CD14-positive monocyte (primary cell): ENCODE measurements at regions not wholly inside any gene's neighbourhood (a gene's known extent, or its start where the extent isn't known, plus 50 kb on each side); places are given as distances from the start of the nearest gene placed in this dataset.

Experiments
- DNase-seq, 3 donors: peaks; one replicate each; pipeline ENCODE4 v3.0.0-alpha.2; 2011 to 2022
- H2AFZ ChIP-seq: 2 replicates; pipeline ENCODE4 v1.6.0; 2012; ENCODE audit warnings: mild to moderate bottlenecking, low read depth, low read length, inconsistent platforms; ENCODE audit not compliant: insufficient read depth, poor library complexity, severe bottlenecking
- H3K27ac ChIP-seq, 2 donors: 1 replicate in 1 of 2; 2 replicates in 1 of 2; pipeline ENCODE4 v1.5.1; 2012 to 2013; ENCODE audit warnings: low read length in 2 of 2, control low read depth in 1 of 2, inconsistent platforms in 1 of 2, low read depth in 1 of 2, mild to moderate bottlenecking in 1 of 2
- H3K27me3 ChIP-seq, 2 donors: one replicate each; pipeline versions ENCODE4 v1.6.0 to v1.6.1; 2011 to 2013; ENCODE audit warnings: low read length in 2 of 2; ENCODE audit not compliant: control insufficient read depth in 2 of 2, insufficient read depth in 2 of 2
- H3K36me3 ChIP-seq, 2 donors: replicated peaks in 1 of 2; 1 replicate in 1 of 2; 2 replicates in 1 of 2; pipeline versions ENCODE4 v1.5.1 to v1.6.1; 2012 to 2013; ENCODE audit warnings: low read length in 2 of 2, control low read depth in 1 of 2, inconsistent platforms in 1 of 2, mild to moderate bottlenecking in 1 of 2; ENCODE audit not compliant: insufficient read depth in 2 of 2, control insufficient read depth in 1 of 2
- H3K4me1 ChIP-seq, 2 donors: 1 replicate in 1 of 2; 2 replicates in 1 of 2; pipeline versions ENCODE4 v1.5.1 to v1.6.1; 2012 to 2013; ENCODE audit warnings: low read length in 2 of 2, control low read depth in 1 of 2, inconsistent platforms in 1 of 2, mild to moderate bottlenecking in 1 of 2, moderate library complexity in 1 of 2; ENCODE audit not compliant: insufficient read depth in 2 of 2, control insufficient read depth in 1 of 2
- H3K4me2 ChIP-seq: replicated peaks from 2 replicates; pipeline ENCODE3; 2012; ENCODE audit warnings: low read length, moderate library complexity, mild to moderate bottlenecking; ENCODE audit not compliant: poor library complexity, severe bottlenecking; ENCODE audit errors: extremely low read depth
- H3K4me3 ChIP-seq, 3 experiments: fragments of 200-600 bp in 1 of 3; sonication (generic) in 1 of 3; replicated peaks in 1 of 3; 1 replicate in 2 of 3; 2 replicates in 1 of 3; pipeline ENCODE4 v1.5.1; 2011 to 2013; ENCODE audit warnings: low read length in 3 of 3, mild to moderate bottlenecking in 3 of 3, control low read depth in 2 of 3, low read depth in 2 of 3, inconsistent platforms in 1 of 3, moderate library complexity in 1 of 3
- H3K79me2 ChIP-seq: 2 replicates; pipeline ENCODE4 v1.6.0; 2012; ENCODE audit warnings: mild to moderate bottlenecking, control low read depth, inconsistent platforms, low read length, moderate library complexity; ENCODE audit not compliant: insufficient read depth
- H3K9ac ChIP-seq: 2 replicates; pipeline ENCODE4 v1.6.0; 2017; ENCODE audit warnings: low read length, mild to moderate bottlenecking; ENCODE audit not compliant: insufficient read depth, poor library complexity, severe bottlenecking
- H3K9me3 ChIP-seq, 2 donors: replicated peaks in 1 of 2; 1 replicate in 1 of 2; 2 replicates in 1 of 2; pipeline versions ENCODE4 v1.5.1 to v1.6.1; 2012 to 2013; ENCODE audit warnings: low read length in 2 of 2, control low read depth in 1 of 2; ENCODE audit not compliant: control insufficient read depth in 1 of 2, insufficient read depth in 1 of 2
- H4K20me1 ChIP-seq: 2 replicates; pipeline ENCODE4 v1.6.0; 2012; ENCODE audit warnings: mild to moderate bottlenecking, low read length, control low read depth, moderate library complexity; ENCODE audit not compliant: insufficient read depth
- H3K27ac Mint-ChIP-seq, 7 donors: one replicate each; pipeline ENCODE4 v1.8.0; 2020; ENCODE audit warnings: mild to moderate bottlenecking in 7 of 7, mixed read lengths in 7 of 7, moderate library complexity in 6 of 7, inconsistent platforms in 2 of 7
- H3K27me3 Mint-ChIP-seq, 3 donors: one replicate each; pipeline ENCODE4 v1.8.0; 2021 to 2022; ENCODE audit warnings: low read depth in 3 of 3, mild to moderate bottlenecking in 3 of 3, mixed read lengths in 3 of 3, moderate library complexity in 3 of 3, inconsistent platforms in 1 of 3
- H3K36me3 Mint-ChIP-seq, 2 donors: one replicate each; pipeline ENCODE4 v1.8.0; 2020; ENCODE audit warnings: mixed read lengths in 2 of 2, inconsistent platforms in 1 of 2, mild to moderate bottlenecking in 1 of 2
- H3K4me1 Mint-ChIP-seq: one replicate; pipeline ENCODE4 v1.8.0; 2020; ENCODE audit warnings: mild to moderate bottlenecking, mixed read lengths
- H3K4me3 Mint-ChIP-seq, 2 donors: one replicate each; pipeline ENCODE4 v1.8.0; 2020; ENCODE audit warnings: mild to moderate bottlenecking in 2 of 2, mixed read lengths in 2 of 2, moderate library complexity in 1 of 2
- H3K9me3 Mint-ChIP-seq, 7 donors: one replicate each; pipeline ENCODE4 v1.8.0; 2020 to 2022; ENCODE audit warnings: mixed read lengths in 7 of 7, mild to moderate bottlenecking in 6 of 7, moderate library complexity in 6 of 7, inconsistent platforms in 2 of 7
- WGBS: methylation state at CpG from one replicate; pipeline ENCODE4 v1.1.5; 2013; ENCODE audit warnings: missing lambda C conversion rate; ENCODE audit not compliant: insufficient coverage; 5-methylcytosine and 5-hydroxymethylcytosine counted together
- intact Hi-C, 2 donors: fragments of 100-400 bp; cut with micrococcal nuclease; formaldehyde crosslinking; loops; one replicate each; pipeline versions ENCODE4 v1.15.0 to v1.15.1; 2023
- TF ChIP-seq, protein P1 (sequence below): fragments of 200-600 bp; IDR thresholded peaks from one replicate; pipeline ENCODE4 v1.8.0; 2022; ENCODE audit warnings: antibody characterized with exemption, mild to moderate bottlenecking

DNA sequence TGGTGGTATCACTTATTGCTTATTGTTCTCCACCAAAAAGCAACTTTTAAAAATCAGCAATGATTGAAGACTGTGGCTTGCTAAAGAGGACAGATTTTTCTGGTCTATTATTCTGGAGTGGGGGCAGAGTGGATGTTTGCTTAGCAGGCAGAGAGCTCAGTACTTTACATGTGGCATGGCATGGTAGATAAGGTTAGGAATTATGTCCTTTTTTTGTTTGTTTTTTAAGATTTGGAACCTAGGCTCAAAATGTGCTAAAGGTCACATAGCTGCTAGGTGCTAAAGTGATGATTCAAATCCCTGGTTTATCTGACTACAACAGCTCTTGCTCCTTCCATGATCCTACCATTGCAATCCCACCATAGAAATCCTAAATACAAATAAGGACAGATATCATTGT is 331.0 kb upstream of the ADAMTS9 start:
- H3K9me3 Mint-ChIP-seq: peaks cover 0 to 8% (median 2%) of the 10 kb centered on the region in 7 donors
- H3K27ac Mint-ChIP-seq: no peak overlapping the region
- Histone ChIP-seq H3K4me2 (no peak overlapping the region), H3K9ac (no peak overlapping the region), H3K27ac (no peak overlapping the region), H2AFZ (no peak overlapping the region), H3K4me1 (no peaks in the 10 kb centered on the region), H3K27me3 (no peaks in the 10 kb centered on the region), H3K36me3 (no peaks in the 10 kb centered on the region), H3K79me2 (no peaks in the 10 kb centered on the region), H4K20me1 (no peaks in the 10 kb centered on the region), H3K4me3 (no peak overlapping the region), H3K9me3 (no peaks in the 10 kb centered on the region)
- H3K36me3 Mint-ChIP-seq: no peaks in the 10 kb centered on the region
- no peaks in the 10 kb centered on the region for H3K27me3 Mint-ChIP-seq
- intact Hi-C loops: no loop called here
- no peak overlapping the region for H3K4me3 Mint-ChIP-seq
- TF ChIP-seq, protein P1, sequence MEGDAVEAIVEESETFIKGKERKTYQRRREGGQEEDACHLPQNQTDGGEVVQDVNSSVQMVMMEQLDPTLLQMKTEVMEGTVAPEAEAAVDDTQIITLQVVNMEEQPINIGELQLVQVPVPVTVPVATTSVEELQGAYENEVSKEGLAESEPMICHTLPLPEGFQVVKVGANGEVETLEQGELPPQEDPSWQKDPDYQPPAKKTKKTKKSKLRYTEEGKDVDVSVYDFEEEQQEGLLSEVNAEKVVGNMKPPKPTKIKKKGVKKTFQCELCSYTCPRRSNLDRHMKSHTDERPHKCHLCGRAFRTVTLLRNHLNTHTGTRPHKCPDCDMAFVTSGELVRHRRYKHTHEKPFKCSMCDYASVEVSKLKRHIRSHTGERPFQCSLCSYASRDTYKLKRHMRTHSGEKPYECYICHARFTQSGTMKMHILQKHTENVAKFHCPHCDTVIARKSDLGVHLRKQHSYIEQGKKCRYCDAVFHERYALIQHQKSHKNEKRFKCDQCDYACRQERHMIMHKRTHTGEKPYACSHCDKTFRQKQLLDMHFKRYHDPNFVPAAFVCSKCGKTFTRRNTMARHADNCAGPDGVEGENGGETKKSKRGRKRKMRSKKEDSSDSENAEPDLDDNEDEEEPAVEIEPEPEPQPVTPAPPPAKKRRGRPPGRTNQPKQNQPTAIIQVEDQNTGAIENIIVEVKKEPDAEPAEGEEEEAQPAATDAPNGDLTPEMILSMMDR: no peak
- H3K4me1 Mint-ChIP-seq: no peaks in the 10 kb centered on the region
- DNase-seq: no peak

DNA sequence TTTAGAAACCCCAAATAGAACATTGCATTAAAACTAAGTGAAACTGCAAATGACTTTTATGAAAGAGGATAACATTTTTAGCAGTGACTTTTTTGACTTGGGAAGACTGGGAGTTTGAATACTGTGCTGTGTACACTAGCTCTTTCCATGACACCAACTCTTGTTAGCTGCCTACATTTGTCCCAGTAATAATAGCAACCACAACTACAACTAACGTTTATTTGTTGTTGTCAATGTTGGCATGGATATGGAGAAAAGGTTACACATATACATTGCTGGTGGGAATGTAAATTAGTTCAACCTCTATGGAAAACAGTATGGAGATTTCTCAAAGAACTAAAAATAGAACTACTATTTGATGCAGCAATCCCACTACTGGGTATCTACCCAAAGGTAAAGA is 329.6 kb upstream of the ADAMTS9 start:
- no peak overlapping the region for H3K27ac Mint-ChIP-seq
- no peak for DNase-seq
- H3K4me3 Mint-ChIP-seq: no peak overlapping the region
- Histone ChIP-seq H3K4me1 (no peaks in the 10 kb centered on the region), H3K9me3 (peaks cover 0 to 4% of the 10 kb centered on the region in 2 donors), H3K36me3 (no peaks in the 10 kb centered on the region), H3K79me2 (no peaks in the 10 kb centered on the region), H3K4me2 (no peak overlapping the region), H3K27ac (no peak overlapping the region), H2AFZ (no peak overlapping the region), H3K9ac (no peak overlapping the region), H3K4me3 (no peak overlapping the region), H3K27me3 (no peaks in the 10 kb centered on the region), H4K20me1 (no peaks in the 10 kb centered on the region)
- WGBS: no CpG with 5 or more reads among the region's 1 CpG
- no peaks in the 10 kb centered on the region for H3K4me1 Mint-ChIP-seq
- TF ChIP-seq, protein P1: no peak
- H3K27me3 Mint-ChIP-seq: no peaks in the 10 kb centered on the region
- H3K9me3 Mint-ChIP-seq: peaks cover 0 to 6% (median 2%) of the 10 kb centered on the region in 7 donors
- intact Hi-C loops: no loop called here
- H3K36me3 Mint-ChIP-seq: no peaks in the 10 kb centered on the region
